HCT116 (cell line): ENCODE measurements at regions not wholly inside any gene's neighbourhood (a gene's known extent, or its start where the extent isn't known, plus 50 kb on each side); places are given as distances from the start of the nearest gene placed in this dataset.

Source experiments
- ATAC-seq: fragments of 200-7000 bp; cut with Tn5 transposase; 2 replicates; pipeline ENCODE4 v1.9.1; 2020; ENCODE audit warnings: mild to moderate bottlenecking, moderate library complexity
- BruUV-seq: library from RNA; stranded (reverse); fragments of 400-500 nt; replicated peaks from 2 replicates; lab custom pipeline; 2021; lab: Mats Ljungman, UMichigan
- CTCF ChIA-PET: fragments of 300-600 bp; sonication (Branson Sonifier 250); formaldehyde crosslinking; loops from one replicate; lab custom pipeline; 2021; ENCODE audit warnings: antibody characterized with exemption; lab: Charles Lee
- POLR2A ChIA-PET: fragments of 300-600, 350-600 bp; sonication (Branson Sonifier 250); formaldehyde crosslinking; loops from one replicate; lab custom pipeline; 2021; ENCODE audit warnings: antibody characterized with exemption; lab: Charles Lee
- RAD21 ChIA-PET, 2 experiments: fragments of 300-600 bp; sonication (Branson Sonifier 250); formaldehyde crosslinking; loops; one replicate each; lab custom pipeline; 2023; ENCODE audit warnings: low total read pairs in 2 of 2; ENCODE audit not compliant: uncharacterized antibody in 2 of 2, unreplicated experiment in 2 of 2, low non-redundant PET in 1 of 2; lab: Charles Lee
- DNase-seq: peaks from one replicate; pipeline ENCODE4 v3.0.0-alpha.2; 2010; ENCODE audit warnings: low read depth, low spot score
- H2AFZ ChIP-seq: fragments of 200-600 bp; shearing (Covaris generic), sonication (generic); 2 replicates; pipeline ENCODE4 v1.6.1; 2017; ENCODE audit warnings: low read depth, mixed run types, mixed read lengths, antibody characterized with exemption, low read length; ENCODE audit not compliant: poor library complexity, severe bottlenecking
- H3K27ac ChIP-seq: 2 replicates; pipeline ENCODE4 v1.5.1; 2012; ENCODE audit warnings: low read depth, low read length
- H3K27me3 ChIP-seq: fragments of 200-600 bp; sonication (generic); 2 replicates; pipeline ENCODE4 v1.6.1; 2016; ENCODE audit warnings: mixed run types, low read length, mixed read lengths; ENCODE audit not compliant: insufficient read depth
- H3K36me3 ChIP-seq, 2 experiments: fragments of 200-500 bp in 1 of 2; fragments of 200-600 bp in 1 of 2; sonication (Bioruptor generic) in 1 of 2; sonication (generic) in 1 of 2; 2 replicates each; pipeline versions ENCODE4 v1.5.1 to v1.6.1; 2014 to 2016; ENCODE audit warnings: low read length in 2 of 2, inconsistent platforms in 1 of 2, mixed read lengths in 1 of 2, mixed run types in 1 of 2; ENCODE audit not compliant: insufficient read depth in 2 of 2, control insufficient read depth in 1 of 2
- H3K4me1 ChIP-seq, 2 experiments: fragments of 200-600 bp in 1 of 2; sonication (generic) in 1 of 2; 2 replicates each; pipeline versions ENCODE4 v1.5.1 to v1.6.1; 2012 to 2017; ENCODE audit warnings: low read length in 2 of 2, inconsistent platforms in 1 of 2, mild to moderate bottlenecking in 1 of 2, mixed read lengths in 1 of 2, mixed run types in 1 of 2, moderate library complexity in 1 of 2; ENCODE audit not compliant: insufficient read depth in 2 of 2, control insufficient read depth in 1 of 2
- H3K4me2 ChIP-seq: fragments of 200-600 bp; sonication (generic); 2 replicates; pipeline ENCODE4 v1.6.1; 2017; ENCODE audit warnings: mixed run types, low read length, mixed read lengths
- H3K4me3 ChIP-seq, 2 experiments: fragments of 200-600 bp in 1 of 2; sonication (generic) in 1 of 2; replicated peaks in 1 of 2; 2 replicates each; pipeline ENCODE4 v1.5.1; 2011 to 2016; ENCODE audit warnings: low read length in 2 of 2, control low read depth in 1 of 2, low read depth in 1 of 2, mild to moderate bottlenecking in 1 of 2, mixed read lengths in 1 of 2, mixed run types in 1 of 2
- H3K79me2 ChIP-seq: fragments of 200-600 bp; sonication (generic); 2 replicates; pipeline ENCODE4 v1.6.1; 2017; ENCODE audit warnings: mild to moderate bottlenecking, mixed run types, low read length, moderate library complexity, mixed read lengths; ENCODE audit not compliant: insufficient read depth
- H3K9ac ChIP-seq: fragments of 200-600 bp; sonication (generic); 2 replicates; pipeline ENCODE4 v1.6.1; 2016; ENCODE audit warnings: low read length, mixed read lengths
- H3K9me2 ChIP-seq: fragments of 200-600 bp; sonication (generic), shearing (Covaris generic); 2 replicates; pipeline ENCODE4 v1.6.1; 2017; ENCODE audit warnings: mixed run types, mild to moderate bottlenecking, moderate library complexity; ENCODE audit not compliant: insufficient read depth
- H3K9me3 ChIP-seq, 2 experiments: fragments of 200-500 bp in 1 of 2; fragments of 200-600 bp in 1 of 2; sonication (Bioruptor generic) in 1 of 2; sonication (generic) in 1 of 2; 2 replicates each; pipeline ENCODE4 v1.6.1; 2014 to 2017; ENCODE audit warnings: low read length in 2 of 2, mixed read lengths in 2 of 2, inconsistent platforms in 1 of 2, low read depth in 1 of 2, mild to moderate bottlenecking in 1 of 2, mixed run types in 1 of 2, moderate library complexity in 1 of 2; ENCODE audit not compliant: control insufficient read depth in 1 of 2, insufficient read depth in 1 of 2
- H4K20me1 ChIP-seq: fragments of 200-600 bp; sonication (generic), shearing (Covaris generic); 2 replicates; pipeline ENCODE4 v1.6.1; 2017; ENCODE audit warnings: mixed run types, mild to moderate bottlenecking, moderate library complexity; ENCODE audit not compliant: insufficient read depth
- ATF3 ChIP-seq: IDR thresholded peaks from 2 replicates; pipeline ENCODE4 v1.6.1; 2012
- EGR1 ChIP-seq: IDR thresholded peaks from 2 replicates; pipeline ENCODE4 v1.6.1; 2012; ENCODE audit warnings: low read depth
- ELF1 ChIP-seq: IDR thresholded peaks from 2 replicates; pipeline ENCODE4 v1.6.1; 2012; ENCODE audit warnings: low read depth, borderline replicate concordance
- MAX ChIP-seq: IDR thresholded peaks from 2 replicates; pipeline ENCODE4 v1.6.1; 2012
- POLR2A ChIP-seq: IDR thresholded peaks from 2 replicates; pipeline ENCODE4 v1.7.0; 2011; ENCODE audit warnings: borderline replicate concordance; ENCODE audit not compliant: insufficient read depth, insufficient read length; ENCODE audit errors: extremely low read depth
- RAD21 ChIP-seq: IDR thresholded peaks from 2 replicates; pipeline ENCODE4 v1.6.1; 2012; ENCODE audit warnings: low read depth, mild to moderate bottlenecking
- SIN3A ChIP-seq: IDR thresholded peaks from 2 replicates; pipeline ENCODE4 v1.6.1; 2012; ENCODE audit warnings: low read depth
- SRF ChIP-seq: IDR thresholded peaks from 2 replicates; pipeline ENCODE4 v1.6.1; 2012; ENCODE audit warnings: low read depth
- TCF7L2 ChIP-seq: IDR thresholded peaks from 2 replicates; pipeline ENCODE4 v1.7.0; 2011; ENCODE audit warnings: borderline replicate concordance, inconsistent platforms; ENCODE audit not compliant: insufficient read depth, insufficient read length; ENCODE audit errors: extremely low read depth
- YY1 ChIP-seq: IDR thresholded peaks from 2 replicates; pipeline ENCODE4 v1.6.1; 2011; ENCODE audit warnings: low read length, low read depth, moderate library complexity, mild to moderate bottlenecking; ENCODE audit not compliant: insufficient replicate concordance; ENCODE audit errors: extremely low read depth
- ZBTB33 ChIP-seq: IDR thresholded peaks from 2 replicates; pipeline ENCODE4 v1.6.1; 2011; ENCODE audit warnings: mild to moderate bottlenecking, low read length, moderate library complexity; ENCODE audit not compliant: insufficient replicate concordance; ENCODE audit errors: extremely low read depth
- intact Hi-C: fragments of 100-400 bp; cut with micrococcal nuclease; formaldehyde crosslinking; loops from 2 replicates; pipeline ENCODE4 v1.10.0; 2022

GRCh38 chr4:65960751-65961150 is 290.5 kb upstream of the EPHA5 start:
- intact Hi-C loops: no loop called here

GRCh38 chr4:65954416-65954815 is 284.1 kb upstream of the EPHA5 start:
- Histone ChIP-seq H3K4me2 (no peak overlapping the region), H4K20me1 (no peaks in the 10 kb centered on the region), H3K9me2 (no peaks in the 10 kb centered on the region), H3K27ac (no peak overlapping the region), H2AFZ (no peak overlapping the region), H3K9me3 (peaks cover 0 to 17% of the 10 kb centered on the region in 2 experiments; a peak in 3 of 4 replicates), H3K4me3 (no peak overlapping the region), H3K9ac (no peak overlapping the region), H3K4me1 (no peaks in the 10 kb centered on the region), H3K27me3 (no peaks in the 10 kb centered on the region), H3K36me3 (no peaks in the 10 kb centered on the region), H3K79me2 (no peaks in the 10 kb centered on the region)
- intact Hi-C loops: no loop called here
- no peak for ATAC-seq
- DNase-seq: no peak
- RAD21 ChIA-PET: no interaction called here
- BruUV-seq: no TSS peak
- POLR2A ChIA-PET: no interaction called here
- CTCF ChIA-PET: no interaction called here
- TF ChIP-seq YY1: no peak
- no peak for TF ChIP-seq ATF3
- TF ChIP-seq MAX: no peak
- no peak for TF ChIP-seq POLR2A
- TF ChIP-seq SIN3A: no peak
- TF ChIP-seq RAD21: no peak
- TF ChIP-seq ZBTB33: no peak

More at GRCh38 chr4:65960751-65961150, 290.5 kb upstream of the EPHA5 start:
- Histone ChIP-seq H4K20me1 (no peaks in the 10 kb centered on the region), H3K9me3 (peaks cover 3 to 12% of the 10 kb centered on the region in 2 experiments; a peak in 3 of 4 replicates), H2AFZ (no peak overlapping the region), H3K9ac (no peak overlapping the region), H3K9me2 (no peaks in the 10 kb centered on the region), H3K27me3 (no peaks in the 10 kb centered on the region), H3K79me2 (no peaks in the 10 kb centered on the region), H3K27ac (no peak overlapping the region), H3K36me3 (no peaks in the 10 kb centered on the region), H3K4me2 (no peak overlapping the region), H3K4me3 (no peak overlapping the region), H3K4me1 (no peaks in the 10 kb centered on the region)
- ChIA-PET POLR2A (no interaction called here), CTCF (no interaction called here), RAD21 (no interaction called here)
- ATAC-seq (no peak), DNase-seq (no peak)
- TF ChIP-seq ELF1 (no peak), TCF7L2 (no peak), ZBTB33 (no peak), EGR1 (no peak), SRF (no peak)
- no TSS peak for BruUV-seq
